GM12878 (cell line): ENCODE measurements at regions not wholly inside any gene's neighbourhood (a gene's known extent, or its start where the extent isn't known, plus 50 kb on each side); places are given as distances from the start of the nearest gene placed in this dataset.

Experiments used
- ATF2 ChIP-seq: IDR thresholded peaks from 2 replicates; pipeline ENCODE4 v1.6.1; 2012; ENCODE audit warnings: low read length, inconsistent platforms
- BACH1 ChIP-seq: fragments of 450-650 bp; IDR thresholded peaks from 2 replicates; pipeline ENCODE4 v1.6.1; 2017; ENCODE audit warnings: mild to moderate bottlenecking, borderline replicate concordance
- CBX3 ChIP-seq: fragments of 200-600 bp; sonication (generic); IDR thresholded peaks from 2 replicates; pipeline ENCODE4 v1.6.1; 2016; ENCODE audit warnings: low read depth, borderline replicate concordance
- CREM ChIP-seq: IDR thresholded peaks from 2 replicates; pipeline ENCODE4 v1.6.1; 2014; ENCODE audit warnings: antibody characterized with exemption, low read depth
- CTCF ChIP-seq, 3 experiments: IDR thresholded peaks in 2 of 3; conservative IDR thresholded peaks in 1 of 3; 2 replicates each; pipeline ENCODE4 v1.5.1; 2011; ENCODE audit warnings: low read depth in 3 of 3, low read length in 3 of 3, mild to moderate bottlenecking in 3 of 3, control low read depth in 2 of 3, moderate library complexity in 2 of 3, inconsistent platforms in 1 of 3, mixed read lengths in 1 of 3; ENCODE audit not compliant: control insufficient read depth in 2 of 3, insufficient read depth in 1 of 3; ENCODE audit errors: extremely low read depth in 1 of 3
- EZH2 ChIP-seq: IDR thresholded peaks from 2 replicates; pipeline ENCODE4 v1.6.1; 2012; ENCODE audit warnings: low read depth, mild to moderate bottlenecking, control low read depth, inconsistent platforms, low read length, borderline replicate concordance; ENCODE audit not compliant: control insufficient read depth
- KLF5 ChIP-seq: fragments of 450-650 bp; IDR thresholded peaks from 2 replicates; pipeline ENCODE4 v1.6.1; 2014; ENCODE audit warnings: mild to moderate bottlenecking; ENCODE audit not compliant: partially characterized antibody
- NFYB ChIP-seq: IDR thresholded peaks from 2 replicates; pipeline ENCODE4 v1.6.1; 2011; ENCODE audit warnings: low read depth, mild to moderate bottlenecking, low read length, improper control_type of control experiment, moderate library complexity; ENCODE audit not compliant: insufficient read depth
- PAX8 ChIP-seq: fragments of 450-650 bp; IDR thresholded peaks from 2 replicates; pipeline ENCODE4 v1.6.1; 2017; ENCODE audit warnings: mild to moderate bottlenecking, moderate library complexity
- POLR2A ChIP-seq: IDR thresholded peaks from 2 replicates; pipeline ENCODE4 v1.6.1; 2011; ENCODE audit warnings: low read depth, mild to moderate bottlenecking, low read length
- RFX5 ChIP-seq: IDR thresholded peaks from 2 replicates; pipeline ENCODE4 v1.6.1; 2011; ENCODE audit warnings: low read depth, low read length, improper control_type of control experiment
- SP1 ChIP-seq: IDR thresholded peaks from one replicate; pipeline ENCODE4 v1.6.1; 2011; ENCODE audit warnings: low read depth, low read length
- SREBF1 ChIP-seq: IDR thresholded peaks from 2 replicates; pipeline ENCODE4 v1.6.1; 2012; ENCODE audit warnings: mild to moderate bottlenecking, low read length
- SUZ12 ChIP-seq: fragments of 200-600 bp; sonication (generic); IDR thresholded peaks from one replicate; pipeline ENCODE4 v1.6.1; 2018; ENCODE audit warnings: antibody characterized with exemption, mild to moderate bottlenecking; ENCODE audit not compliant: unreplicated experiment

GRCh38 chr20:61126369-61127195 lies 125.5 kb upstream of the CDH4 start:
- TF ChIP-seq EZH2 (no peak), CTCF (IDR thresholded peaks at IDR 0.05 in 2 of 3, conservative IDR thresholded peaks at IDR 0.05 in 1 of 3; ENCODE audit: control insufficient read depth in 2 of 3, extremely low read depth in 1 of 3, insufficient read depth in 1 of 3, low read depth in 3 of 3, low read length in 3 of 3) (no peak), KLF5 (no peak), RFX5 (no peak), SREBF1 (no peak), PAX8 (no peak), SP1 (no peak), ATF2 (no peak), CREM (no peak), POLR2A (no peak), CBX3 (no peak), NFYB (no peak), SUZ12 (no peak), BACH1 (no peak)
